ENCODE measurements at regions not wholly inside any gene's neighbourhood (a gene's known extent, or its start where the extent isn't known, plus 50 kb on each side); places are given as distances from the start of the nearest gene placed in this dataset.

GRCh38 chr13:97537110-97537509 lies 103.1 kb downstream of the RAP2A start:
- Histone ChIP-seq H3K27me3 (ENCODE audit: control insufficient read depth, insufficient read depth, low read length) (no peaks in the 10 kb centered on the region), H3K27ac (ENCODE audit: low read length) (no peak overlapping the region), H3K36me3 (ENCODE audit: control insufficient read depth, insufficient read depth, low read length) (no peaks in the 10 kb centered on the region), H3K9me3 (ENCODE audit: control insufficient read depth, insufficient read depth, low read depth, low read length) (no peaks in the 10 kb centered on the region), H3K4me1 (ENCODE audit: control insufficient read depth, insufficient read depth, low read length) (no peaks in the 10 kb centered on the region), H3K4me3 (ENCODE audit: low read depth in 2 of 2, low read length in 2 of 2) (no peak overlapping the region)
- intact Hi-C loops (cut with micrococcal nuclease; ENCODE audit: unreplicated experiment) (no loop called here), in situ Hi-C loops (cut with HindIII; ENCODE audit: low pct_unique_long_range_greater_than_20kb, low sequenced_read_pairs) (no loop called here)
- TF ChIP-seq CTCF (IDR thresholded peaks at IDR 0.05): no peak
- TF ChIP-seq, protein P1, sequence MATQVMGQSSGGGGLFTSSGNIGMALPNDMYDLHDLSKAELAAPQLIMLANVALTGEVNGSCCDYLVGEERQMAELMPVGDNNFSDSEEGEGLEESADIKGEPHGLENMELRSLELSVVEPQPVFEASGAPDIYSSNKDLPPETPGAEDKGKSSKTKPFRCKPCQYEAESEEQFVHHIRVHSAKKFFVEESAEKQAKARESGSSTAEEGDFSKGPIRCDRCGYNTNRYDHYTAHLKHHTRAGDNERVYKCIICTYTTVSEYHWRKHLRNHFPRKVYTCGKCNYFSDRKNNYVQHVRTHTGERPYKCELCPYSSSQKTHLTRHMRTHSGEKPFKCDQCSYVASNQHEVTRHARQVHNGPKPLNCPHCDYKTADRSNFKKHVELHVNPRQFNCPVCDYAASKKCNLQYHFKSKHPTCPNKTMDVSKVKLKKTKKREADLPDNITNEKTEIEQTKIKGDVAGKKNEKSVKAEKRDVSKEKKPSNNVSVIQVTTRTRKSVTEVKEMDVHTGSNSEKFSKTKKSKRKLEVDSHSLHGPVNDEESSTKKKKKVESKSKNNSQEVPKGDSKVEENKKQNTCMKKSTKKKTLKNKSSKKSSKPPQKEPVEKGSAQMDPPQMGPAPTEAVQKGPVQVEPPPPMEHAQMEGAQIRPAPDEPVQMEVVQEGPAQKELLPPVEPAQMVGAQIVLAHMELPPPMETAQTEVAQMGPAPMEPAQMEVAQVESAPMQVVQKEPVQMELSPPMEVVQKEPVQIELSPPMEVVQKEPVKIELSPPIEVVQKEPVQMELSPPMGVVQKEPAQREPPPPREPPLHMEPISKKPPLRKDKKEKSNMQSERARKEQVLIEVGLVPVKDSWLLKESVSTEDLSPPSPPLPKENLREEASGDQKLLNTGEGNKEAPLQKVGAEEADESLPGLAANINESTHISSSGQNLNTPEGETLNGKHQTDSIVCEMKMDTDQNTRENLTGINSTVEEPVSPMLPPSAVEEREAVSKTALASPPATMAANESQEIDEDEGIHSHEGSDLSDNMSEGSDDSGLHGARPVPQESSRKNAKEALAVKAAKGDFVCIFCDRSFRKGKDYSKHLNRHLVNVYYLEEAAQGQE (IDR thresholded peaks at IDR 0.05; ENCODE audit: insufficient read depth in 1 of 2, low read depth in 2 of 2, low read length in 1 of 2): no peak
- TF ChIP-seq TCF7L2 (IDR thresholded peaks at IDR 0.05; ENCODE audit: low read depth, low read length): no peak
- no TSS peak for BruUV-seq (replicated peaks)
- ChIA-PET POLR2A (no interaction called here), CTCF (no interaction called here)
- ATAC-seq (no peak), DNase-seq (ENCODE audit: low read depth, low spot score) (no peak)

DNA sequence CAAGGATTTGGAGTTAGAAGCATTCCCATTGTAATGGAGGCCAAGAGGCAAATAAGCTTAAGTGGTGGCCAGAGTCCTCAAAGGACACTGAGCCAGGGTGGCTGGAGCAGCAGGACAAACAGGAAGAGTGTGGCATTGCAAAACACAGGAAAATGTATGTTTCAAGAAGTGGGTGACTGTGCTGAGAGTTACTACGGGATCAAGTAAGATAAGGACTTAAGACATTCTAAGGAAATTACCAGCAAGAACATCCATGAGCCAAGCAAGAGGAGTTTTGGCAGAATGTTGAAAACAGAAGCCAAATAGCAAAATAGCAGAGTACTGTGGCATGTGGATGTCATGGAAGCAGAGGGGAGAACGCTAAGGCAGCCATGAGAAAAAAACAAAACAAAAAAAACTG lies 104.2 kb downstream of the RAP2A start:
- POLR2A ChIA-PET: no interaction called here
- Histone ChIP-seq H3K4me3 (ENCODE audit: low read depth in 2 of 2, low read length in 2 of 2) (no peak overlapping the region), H3K9me3 (ENCODE audit: control insufficient read depth, insufficient read depth, low read depth, low read length) (no peaks in the 10 kb centered on the region), H3K36me3 (ENCODE audit: control insufficient read depth, insufficient read depth, low read length) (no peaks in the 10 kb centered on the region), H3K27me3 (ENCODE audit: control insufficient read depth, insufficient read depth, low read length) (no peaks in the 10 kb centered on the region), H3K4me1 (ENCODE audit: control insufficient read depth, insufficient read depth, low read length) (no peaks in the 10 kb centered on the region), H3K27ac (ENCODE audit: low read length) (no peak overlapping the region)
- intact Hi-C loops (cut with micrococcal nuclease; ENCODE audit: unreplicated experiment) (no loop called here), in situ Hi-C loops (cut with HindIII; ENCODE audit: low pct_unique_long_range_greater_than_20kb, low sequenced_read_pairs) (no loop called here)
- no peak for ATAC-seq
- DNase-seq (ENCODE audit: low read depth, low spot score): no peak
- no peak for TF ChIP-seq POLR2AphosphoS5 (IDR thresholded peaks at IDR 0.05; ENCODE audit: low read depth, low read length)
- no peak for TF ChIP-seq SIN3A (IDR thresholded peaks at IDR 0.05; ENCODE audit: borderline replicate concordance, insufficient read depth, low read depth, low read length)
- TF ChIP-seq CTCF (IDR thresholded peaks at IDR 0.05): no peak
- TF ChIP-seq TCF7L2 (IDR thresholded peaks at IDR 0.05; ENCODE audit: low read depth, low read length): no peak
- TF ChIP-seq, protein P1 (IDR thresholded peaks at IDR 0.05; ENCODE audit: insufficient read depth in 1 of 2, low read depth in 2 of 2, low read length in 1 of 2): no peak
- CTCF ChIA-PET: no interaction called here
- BruUV-seq (replicated peaks): no TSS peak
